ENCODE measurements at regions not wholly inside any gene's neighbourhood (a gene's known extent, or its start where the extent isn't known, plus 50 kb on each side); places are given as distances from the start of the nearest gene placed in this dataset.

GRCh38 chr15:39207532-39208115 is 373.3 kb upstream of the THBS1 start:
- CTCF ChIA-PET, result interaction anchor here (1.1 kb wide), 1 partner anchor 36 kb away, joined by 3 read pairs; no protein-coding TSS in a partner anchor
- no peak for TF ChIP-seq MAX (IDR thresholded peaks at IDR 0.05; ENCODE audit: low read depth)
- TF ChIP-seq ELF1 (IDR thresholded peaks at IDR 0.05), result no peak
- TF ChIP-seq YY1 (IDR thresholded peaks at IDR 0.05; ENCODE audit: low read depth), result no peak
- TF ChIP-seq NRF1 (IDR thresholded peaks at IDR 0.05; ENCODE audit: low read depth, low read length), result no peak
- TF ChIP-seq USF2 (IDR thresholded peaks at IDR 0.05; ENCODE audit: borderline replicate concordance, low read depth, low read length), result no peak
- TF ChIP-seq FOXJ3 (CRISPR knock-in tag; IDR thresholded peaks at IDR 0.05), result no peak
- TF ChIP-seq FOXM1 (IDR thresholded peaks at IDR 0.05; ENCODE audit: low read depth), result no peak
- TF ChIP-seq ZBTB33 (IDR thresholded peaks at IDR 0.05; ENCODE audit: borderline replicate concordance, low read depth), result no peak
- TF ChIP-seq MXI1 (IDR thresholded peaks at IDR 0.05; ENCODE audit: low read depth, low read length), result no peak
- TF ChIP-seq GATA2 (CRISPR knock-in tag; IDR thresholded peaks at IDR 0.05), result no peak
- TF ChIP-seq RXRA (IDR thresholded peaks at IDR 0.05; ENCODE audit: borderline replicate concordance, low read depth), result no peak
- TF ChIP-seq TCF12 (IDR thresholded peaks at IDR 0.05), result no peak
- no peak for TF ChIP-seq EZH2phosphoT487 (IDR thresholded peaks at IDR 0.05; ENCODE audit: borderline replicate concordance, low read depth)
- no peak for TF ChIP-seq TEAD4 (IDR thresholded peaks at IDR 0.05; ENCODE audit: borderline replicate concordance, insufficient read depth)
- Histone ChIP-seq H3K4me3 (ENCODE audit: low read depth in 2 of 2, low read length in 1 of 2) (no peak overlapping the region), H3K9me3 (0 out of 2 replicates have a peak, but pooled peaks cover 9% of the 10 kb centered on the region), H4K20me1 (ENCODE audit: insufficient read depth) (no peaks in the 10 kb centered on the region), H3K79me2 (ENCODE audit: insufficient read depth) (no peaks in the 10 kb centered on the region), H3K27me3 (ENCODE audit: insufficient read depth) (no peaks in the 10 kb centered on the region), H3K27ac (ENCODE audit: low read depth in 2 of 2, low read length in 1 of 2) (no peak overlapping the region), H3K9me2 (no peaks in the 10 kb centered on the region), H3K4me2 (no peak overlapping the region), H3K9ac (no peak overlapping the region), H2AFZ (ENCODE audit: low read depth) (no peak overlapping the region), H3K36me3 (replicated peaks in 1 of 2; ENCODE audit: control insufficient read depth in 1 of 2, insufficient read depth in 2 of 2, low read length in 1 of 2) (no peaks in the 10 kb centered on the region), H3F3A (replicated peaks; ENCODE audit: insufficient read depth) (peaks cover 3% of the 10 kb centered on the region), H3K4me1 (ENCODE audit: control insufficient read depth in 1 of 2, insufficient read depth in 2 of 2, low read depth in 1 of 2, low read length in 1 of 2) (peaks cover 0 to 6% of the 10 kb centered on the region in 2 experiments; a peak in 1 of 4 replicates)
- WGBS (ENCODE audit: low lambda C conversion rate), result 84% methylated on average over 5 of the region's 5 CpGs
- DNase-seq, result no peak
- POLR2A ChIA-PET, result no interaction called here

GRCh38 chr15:39208187-39208586 is 372.7 kb upstream of the THBS1 start:
- ChIA-PET POLR2A (no interaction called here), CTCF (interaction anchor here (0.8 to 1.1 kb wide), 2 partner anchors 35 to 372 kb away, joined by 3 read pairs; no protein-coding TSS in a partner anchor)
- 63% methylated on average over 2 of the region's 2 CpGs for WGBS (ENCODE audit: low lambda C conversion rate)

More at GRCh38 chr15:39208187-39208586, 372.7 kb upstream of the THBS1 start:
- H2AFZ ChIP-seq (ENCODE audit: low read depth), result no peak overlapping the region
- no peaks in the 10 kb centered on the region for H4K20me1 ChIP-seq (ENCODE audit: insufficient read depth)
- H3K79me2 ChIP-seq (ENCODE audit: insufficient read depth), result no peaks in the 10 kb centered on the region
- no peak overlapping the region for H3K4me3 ChIP-seq (ENCODE audit: low read depth in 2 of 2, low read length in 1 of 2)
- no peak overlapping the region for H3K27ac ChIP-seq (ENCODE audit: low read depth in 2 of 2, low read length in 1 of 2)
- peaks cover 8% of the 10 kb centered on the region for H3F3A ChIP-seq (replicated peaks; ENCODE audit: insufficient read depth)
- H3K9me3 ChIP-seq, result 0 out of 2 replicates have a peak, but pooled peaks cover 9% of the 10 kb centered on the region
- H3K4me2 ChIP-seq, result no peak overlapping the region
- no peak for DNase-seq
- H3K9ac ChIP-seq, result no peak overlapping the region
- H3K4me1 ChIP-seq (ENCODE audit: control insufficient read depth in 1 of 2, insufficient read depth in 2 of 2, low read depth in 1 of 2, low read length in 1 of 2), result peaks cover 0 to 5% of the 10 kb centered on the region in 2 experiments; a peak in 1 of 4 replicates
- H3K36me3 ChIP-seq (replicated peaks in 1 of 2; ENCODE audit: control insufficient read depth in 1 of 2, insufficient read depth in 2 of 2, low read length in 1 of 2), result no peaks in the 10 kb centered on the region
- TF ChIP-seq ZBTB33 (IDR thresholded peaks at IDR 0.05; ENCODE audit: borderline replicate concordance, low read depth) (no peak), NRF1 (IDR thresholded peaks at IDR 0.05; ENCODE audit: low read depth, low read length) (no peak), GATA2 (CRISPR knock-in tag; IDR thresholded peaks at IDR 0.05) (no peak), EP300 (IDR thresholded peaks at IDR 0.05; ENCODE audit: borderline replicate concordance in 1 of 2, low read depth in 1 of 2, low read length in 1 of 2) (no peak), CTCF (IDR thresholded peaks at IDR 0.05) (no peak), ELF1 (IDR thresholded peaks at IDR 0.05) (no peak), MXI1 (IDR thresholded peaks at IDR 0.05; ENCODE audit: low read depth, low read length) (no peak), POLR2AphosphoS5 (IDR thresholded peaks at IDR 0.05; ENCODE audit: low read depth, low read length) (no peak), NFIC (IDR thresholded peaks at IDR 0.05; ENCODE audit: borderline replicate concordance) (no peak), TEAD4 (IDR thresholded peaks at IDR 0.05; ENCODE audit: borderline replicate concordance, insufficient read depth) (no peak)
- H3K9me2 ChIP-seq, result no peaks in the 10 kb centered on the region
- H3K27me3 ChIP-seq (ENCODE audit: insufficient read depth), result no peaks in the 10 kb centered on the region

All from SK-N-SH (cell line).